Naive thymus-derived CD4-positive, alpha-beta T cell (primary cell): ENCODE measurements at regions not wholly inside any gene's neighbourhood (a gene's known extent, or its start where the extent isn't known, plus 50 kb on each side); places are given as distances from the start of the nearest gene placed in this dataset.

Experiments
- ATAC-seq: fragments of 150-1000 bp; cut with Tn5 transposase; 2 replicates; pipeline ENCODE4 v1.10.0; 2021; ENCODE audit warnings: mild to moderate bottlenecking, moderate library complexity
- CTCF ChIA-PET: fragments of 350-600 bp; sonication (Branson Sonifier 250); formaldehyde crosslinking; loops from one replicate; lab custom pipeline; 2021; ENCODE audit warnings: antibody characterized with exemption; lab: Charles Lee
- POLR2A ChIA-PET: fragments of 350-600 bp; sonication (Branson Sonifier 250); formaldehyde crosslinking; loops from one replicate; lab custom pipeline; 2021; ENCODE audit warnings: antibody characterized with exemption, inconsistent platforms; lab: Charles Lee
- DNase-seq, 9 donors: peaks; one replicate each; pipeline versions ENCODE4 v3.0.0 to v3.0.0-alpha.2; 2020 to 2022; ENCODE audit warnings: mixed read lengths in 1 of 9
- H3K27ac ChIP-seq: one replicate; pipeline ENCODE4 v1.7.0; 2013; ENCODE audit warnings: mild to moderate bottlenecking, low read depth, low read length, moderate library complexity
- H3K27me3 ChIP-seq, 2 donors: one replicate each; pipeline ENCODE4 v1.7.0; 2013; ENCODE audit warnings: low read length in 2 of 2, mild to moderate bottlenecking in 2 of 2, moderate library complexity in 2 of 2; ENCODE audit not compliant: control insufficient read depth in 2 of 2, insufficient read depth in 2 of 2
- H3K36me3 ChIP-seq, 3 experiments: 1 replicate in 2 of 3; 2 replicates in 1 of 3; pipeline ENCODE4 v1.7.0; 2013; ENCODE audit warnings: low read length in 3 of 3, mild to moderate bottlenecking in 3 of 3, moderate library complexity in 1 of 3; ENCODE audit not compliant: insufficient read depth in 3 of 3, control insufficient read depth in 2 of 3
- H3K4me1 ChIP-seq, 2 donors: one replicate each; pipeline ENCODE4 v1.7.0; 2013; ENCODE audit warnings: low read length in 2 of 2, mild to moderate bottlenecking in 2 of 2, moderate library complexity in 1 of 2; ENCODE audit not compliant: control insufficient read depth in 2 of 2, insufficient read depth in 2 of 2
- H3K4me3 ChIP-seq: 2 replicates; pipeline ENCODE4 v1.7.0; 2013; ENCODE audit warnings: mild to moderate bottlenecking, low read length
- H3K9me3 ChIP-seq, 3 experiments: 1 replicate in 2 of 3; 2 replicates in 1 of 3; pipeline ENCODE4 v1.7.0; 2013; ENCODE audit warnings: low read length in 3 of 3; ENCODE audit not compliant: control insufficient read depth in 2 of 3
- H3K27ac Mint-ChIP-seq, 9 donors: one replicate each; pipeline ENCODE4 v1.8.0; 2020 to 2022; ENCODE audit warnings: mixed read lengths in 9 of 9, mild to moderate bottlenecking in 8 of 9, moderate library complexity in 5 of 9, inconsistent platforms in 2 of 9
- H3K27me3 Mint-ChIP-seq, 5 donors: one replicate each; pipeline ENCODE4 v1.8.0; 2021 to 2022; ENCODE audit warnings: mixed read lengths in 5 of 5, mild to moderate bottlenecking in 1 of 5
- H3K36me3 Mint-ChIP-seq, 5 donors: one replicate each; pipeline ENCODE4 v1.8.0; 2020 to 2022; ENCODE audit warnings: mixed read lengths in 5 of 5, mild to moderate bottlenecking in 3 of 5, inconsistent platforms in 1 of 5
- H3K4me1 Mint-ChIP-seq, 7 donors: one replicate each; pipeline ENCODE4 v1.8.0; 2020 to 2022; ENCODE audit warnings: mixed read lengths in 7 of 7, mild to moderate bottlenecking in 3 of 7, inconsistent platforms in 1 of 7
- H3K4me3 Mint-ChIP-seq, 10 donors: one replicate each; pipeline ENCODE4 v1.8.0; 2020 to 2022; ENCODE audit warnings: mild to moderate bottlenecking in 10 of 10, mixed read lengths in 10 of 10, moderate library complexity in 6 of 10, inconsistent platforms in 2 of 10
- H3K9me3 Mint-ChIP-seq, 11 donors: one replicate each; pipeline ENCODE4 v1.8.0; 2020 to 2022; ENCODE audit warnings: mixed read lengths in 11 of 11, mild to moderate bottlenecking in 4 of 11, inconsistent platforms in 1 of 11, moderate library complexity in 1 of 11
- intact Hi-C, 2 donors: fragments of 100-400 bp; cut with micrococcal nuclease; formaldehyde crosslinking; loops; one replicate each; pipeline ENCODE4 v1.15.1; 2023

GRCh38 chr5:31100047-31100575 lies 93.4 kb upstream of the CDH6 start:
- no peaks in the 10 kb centered on the region for H3K4me1 ChIP-seq
- POLR2A ChIA-PET: no interaction called here
- no peaks in the 10 kb centered on the region for H3K9me3 ChIP-seq
- no peaks in the 10 kb centered on the region for H3K36me3 ChIP-seq
- DNase-seq (no peak), ATAC-seq (no peak)
- Mint-ChIP-seq H3K36me3 (no peaks in the 10 kb centered on the region), H3K27me3 (no peaks in the 10 kb centered on the region), H3K27ac (no peak overlapping the region), H3K4me1 (no peaks in the 10 kb centered on the region), H3K4me3 (no peak overlapping the region), H3K9me3 (peaks cover 0 to 9% (median under 1%) of the 10 kb centered on the region in 11 donors)
- H3K27ac ChIP-seq: no peak overlapping the region
- H3K4me3 ChIP-seq: no peak overlapping the region
- H3K27me3 ChIP-seq: no peaks in the 10 kb centered on the region
- CTCF ChIA-PET: no interaction called here
- intact Hi-C loops: no loop called here

GRCh38 chr5:31098811-31099210 lies 94.7 kb upstream of the CDH6 start:
- H3K4me3 Mint-ChIP-seq: no peak overlapping the region
- Histone ChIP-seq H3K27me3 (no peaks in the 10 kb centered on the region), H3K27ac (no peak overlapping the region), H3K9me3 (no peaks in the 10 kb centered on the region), H3K36me3 (no peaks in the 10 kb centered on the region), H3K4me3 (no peak overlapping the region), H3K4me1 (no peaks in the 10 kb centered on the region)
- no peak for ATAC-seq
- intact Hi-C loops: no loop called here
- DNase-seq: no peak
- H3K4me1 Mint-ChIP-seq: no peaks in the 10 kb centered on the region
- no peaks in the 10 kb centered on the region for H3K36me3 Mint-ChIP-seq
- H3K9me3 Mint-ChIP-seq: peaks cover 0 to 9% (median 0%) of the 10 kb centered on the region in 11 donors
- POLR2A ChIA-PET: no interaction called here
- H3K27me3 Mint-ChIP-seq: no peaks in the 10 kb centered on the region
- H3K27ac Mint-ChIP-seq: no peak overlapping the region
- CTCF ChIA-PET: no interaction called here

- POLR2A ChIA-PET: no interaction called here
- Histone ChIP-seq H3K27me3 (no peaks in the 10 kb centered on the region), H3K36me3 (no peaks in the 10 kb centered on the region), H3K27ac (no peak overlapping the region), H3K9me3 (no peaks in the 10 kb centered on the region), H3K4me1 (no peaks in the 10 kb centered on the region), H3K4me3 (no peak overlapping the region)
- CTCF ChIA-PET: no interaction called here
- Mint-ChIP-seq H3K27me3 (peaks cover 0 to 1% (median 0%) of the 10 kb centered on the region in 5 donors), H3K9me3 (peaks cover 0 to 12% (median 4%) of the 10 kb centered on the region in 11 donors), H3K4me3 (no peak overlapping the region), H3K4me1 (no peaks in the 10 kb centered on the region), H3K27ac (no peak overlapping the region), H3K36me3 (no peaks in the 10 kb centered on the region)
- ATAC-seq (no peak), DNase-seq (no peak)
- intact Hi-C loops: no loop called here
These were observed 95.6 kb upstream of the CDH6 start for GRCh38 chr5:31097851-31098250.

GRCh38 chr5:31096238-31096865 lies 97.1 kb upstream of the CDH6 start:
- Histone ChIP-seq H3K9me3 (no peaks in the 10 kb centered on the region), H3K4me1 (no peaks in the 10 kb centered on the region), H3K4me3 (no peak overlapping the region), H3K27ac (no peak overlapping the region), H3K27me3 (no peaks in the 10 kb centered on the region), H3K36me3 (no peaks in the 10 kb centered on the region)
- no peaks in the 10 kb centered on the region for H3K4me1 Mint-ChIP-seq
- no peak overlapping the region for H3K27ac Mint-ChIP-seq
- H3K9me3 Mint-ChIP-seq: peaks cover 0 to 12% (median 4%) of the 10 kb centered on the region in 11 donors
- no peak for DNase-seq
- no peak for ATAC-seq
- intact Hi-C loops: no loop called here
- H3K27me3 Mint-ChIP-seq: peaks cover 0 to 4% (median 0%) of the 10 kb centered on the region in 5 donors
- H3K4me3 Mint-ChIP-seq: no peak overlapping the region
- ChIA-PET POLR2A (no interaction called here), CTCF (no interaction called here)
- H3K36me3 Mint-ChIP-seq: no peaks in the 10 kb centered on the region

- Histone ChIP-seq H3K27ac (no peak overlapping the region), H3K9me3 (no peaks in the 10 kb centered on the region), H3K4me1 (no peaks in the 10 kb centered on the region), H3K36me3 (no peaks in the 10 kb centered on the region), H3K4me3 (no peak overlapping the region), H3K27me3 (no peaks in the 10 kb centered on the region)
- peaks cover 0 to 12% (median 4%) of the 10 kb centered on the region in 11 donors for H3K9me3 Mint-ChIP-seq
- ChIA-PET POLR2A (no interaction called here), CTCF (no interaction called here)
- H3K27ac Mint-ChIP-seq: no peak overlapping the region
- ATAC-seq: no peak
- H3K4me3 Mint-ChIP-seq: no peak overlapping the region
- H3K4me1 Mint-ChIP-seq: no peaks in the 10 kb centered on the region
- H3K27me3 Mint-ChIP-seq: peaks cover 0 to 4% (median 0%) of the 10 kb centered on the region in 5 donors
- no peaks in the 10 kb centered on the region for H3K36me3 Mint-ChIP-seq
- DNase-seq: no peak
- intact Hi-C loops: no loop called here
These were observed 97.7 kb upstream of the CDH6 start for GRCh38 chr5:31095796-31096195.

GRCh38 chr5:31091501-31091900 lies 102.0 kb upstream of the CDH6 start:
- CTCF ChIA-PET: no interaction called here
- H3K27ac Mint-ChIP-seq: no peak overlapping the region

GRCh38 chr5:31090467-31090866 lies 103.0 kb upstream of the CDH6 start:
- H3K27ac Mint-ChIP-seq: no peak overlapping the region
- H3K27me3 Mint-ChIP-seq: peaks cover 0 to 4% (median 0%) of the 10 kb centered on the region in 5 donors
- DNase-seq: no peak
- no peaks in the 10 kb centered on the region for H3K4me1 Mint-ChIP-seq
- no peak overlapping the region for H3K27ac ChIP-seq
- H3K36me3 ChIP-seq: no peaks in the 10 kb centered on the region
- no peak for ATAC-seq
- H3K4me3 Mint-ChIP-seq: no peak overlapping the region
- peaks cover 0 to 19% (median 5%) of the 10 kb centered on the region in 11 donors for H3K9me3 Mint-ChIP-seq
- no peaks in the 10 kb centered on the region for H3K4me1 ChIP-seq
- H3K4me3 ChIP-seq: no peak overlapping the region
- no peaks in the 10 kb centered on the region for H3K27me3 ChIP-seq
- H3K9me3 ChIP-seq: no peaks in the 10 kb centered on the region
- intact Hi-C loops: no loop called here
- ChIA-PET POLR2A (no interaction called here), CTCF (no interaction called here)
- no peaks in the 10 kb centered on the region for H3K36me3 Mint-ChIP-seq

More at GRCh38 chr5:31091501-31091900, 102.0 kb upstream of the CDH6 start:
- Histone ChIP-seq H3K9me3 (no peaks in the 10 kb centered on the region), H3K4me3 (no peak overlapping the region), H3K36me3 (no peaks in the 10 kb centered on the region), H3K27ac (no peak overlapping the region), H3K27me3 (no peaks in the 10 kb centered on the region), H3K4me1 (no peaks in the 10 kb centered on the region)
- Mint-ChIP-seq H3K4me3 (no peak overlapping the region), H3K36me3 (no peaks in the 10 kb centered on the region), H3K27me3 (peaks cover 0 to 4% (median 0%) of the 10 kb centered on the region in 5 donors), H3K4me1 (no peaks in the 10 kb centered on the region), H3K9me3 (peaks cover 0 to 19% (median 5%) of the 10 kb centered on the region in 11 donors)
- POLR2A ChIA-PET: no interaction called here
- DNase-seq (no peak), ATAC-seq (no peak)
- intact Hi-C loops: no loop called here
